ACHN (cell line): ENCODE measurements at regions not wholly inside any gene's neighbourhood (a gene's known extent, or its start where the extent isn't known, plus 50 kb on each side); places are given as distances from the start of the nearest gene placed in this dataset.

Experiments
- DNase-seq: peaks from one replicate; pipeline ENCODE4 v3.0.0-alpha.2; 2015
- in situ Hi-C: cut with HindIII; loops from 2 replicates; pipeline ENCODE4 v1.10.0; 2017; ENCODE audit warnings: low sequenced_read_pairs, low pct_ligation_motif_present, low pct_unique_long_range_greater_than_20kb

DNA sequence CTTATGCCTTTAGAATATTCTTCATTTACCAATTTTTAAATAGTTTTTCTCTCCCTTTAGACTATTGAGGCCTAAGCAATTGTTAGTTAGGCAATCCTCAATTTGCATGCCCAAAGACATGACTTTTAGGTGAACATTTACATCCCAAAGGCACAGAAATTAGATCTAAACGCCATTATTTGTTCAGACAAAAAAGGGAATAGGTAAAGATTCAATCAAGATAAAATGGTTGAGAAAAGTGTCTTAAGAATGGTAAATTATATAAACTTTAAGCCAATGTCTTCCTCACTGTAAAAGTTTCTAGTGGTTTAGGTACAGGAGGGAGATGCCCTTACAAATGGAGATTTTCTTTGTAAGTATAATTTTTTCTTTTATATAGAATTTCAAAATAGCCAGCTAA is 50.2 kb upstream of the MME start:
- DNase-seq, result no peak
- in situ Hi-C loops, result no loop called here

GRCh38 chr3:155026999-155027591 is 53.0 kb upstream of the MME start:
- in situ Hi-C loops, result no loop called here
- no peak for DNase-seq

GRCh38 chr3:155024006-155024638 is 56.0 kb upstream of the MME start:
- DNase-seq, result no peak
- in situ Hi-C loops, result no loop called here

DNA sequence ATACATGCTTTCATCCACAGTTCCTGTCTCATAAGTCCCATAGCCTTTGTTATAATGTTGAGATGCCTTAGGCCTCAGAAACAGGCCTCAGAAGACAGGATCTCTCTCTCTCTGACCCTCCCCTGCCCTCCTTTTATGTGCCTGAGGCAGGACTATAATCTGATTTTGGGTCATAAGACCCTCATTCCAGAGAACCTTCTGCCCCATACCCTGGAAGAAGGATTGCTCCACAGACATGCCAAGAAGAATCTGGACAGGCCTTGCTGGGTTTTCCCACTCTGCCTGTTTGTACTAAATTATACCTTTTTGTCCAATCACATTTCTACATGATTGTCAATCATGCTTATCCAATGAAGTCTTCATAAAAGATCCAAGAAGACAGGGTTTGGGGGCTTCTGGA is 57.2 kb upstream of the MME start:
- no peak for DNase-seq
- in situ Hi-C loops, result no loop called here

DNA sequence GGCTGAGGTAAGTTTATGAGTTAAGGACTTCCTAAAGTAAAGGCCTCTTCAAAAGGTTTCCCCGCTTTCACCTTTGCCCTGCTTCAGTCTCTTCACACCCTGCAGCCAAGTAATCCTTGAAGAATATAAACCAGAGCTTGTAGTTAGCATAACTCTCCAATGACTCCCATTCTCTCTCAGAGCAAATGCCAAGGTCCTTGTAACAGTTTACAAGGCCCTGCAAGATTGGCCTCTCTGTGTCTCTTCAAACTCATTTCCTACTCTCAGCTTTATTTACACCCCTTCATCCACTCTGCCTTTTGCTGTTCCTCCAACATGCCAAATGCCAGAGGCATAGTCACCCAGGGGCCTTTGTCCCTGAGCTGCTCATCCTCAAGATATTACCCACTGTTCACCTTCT is 60.5 kb upstream of the MME start:
- in situ Hi-C loops, result no loop called here
- no peak for DNase-seq

DNA sequence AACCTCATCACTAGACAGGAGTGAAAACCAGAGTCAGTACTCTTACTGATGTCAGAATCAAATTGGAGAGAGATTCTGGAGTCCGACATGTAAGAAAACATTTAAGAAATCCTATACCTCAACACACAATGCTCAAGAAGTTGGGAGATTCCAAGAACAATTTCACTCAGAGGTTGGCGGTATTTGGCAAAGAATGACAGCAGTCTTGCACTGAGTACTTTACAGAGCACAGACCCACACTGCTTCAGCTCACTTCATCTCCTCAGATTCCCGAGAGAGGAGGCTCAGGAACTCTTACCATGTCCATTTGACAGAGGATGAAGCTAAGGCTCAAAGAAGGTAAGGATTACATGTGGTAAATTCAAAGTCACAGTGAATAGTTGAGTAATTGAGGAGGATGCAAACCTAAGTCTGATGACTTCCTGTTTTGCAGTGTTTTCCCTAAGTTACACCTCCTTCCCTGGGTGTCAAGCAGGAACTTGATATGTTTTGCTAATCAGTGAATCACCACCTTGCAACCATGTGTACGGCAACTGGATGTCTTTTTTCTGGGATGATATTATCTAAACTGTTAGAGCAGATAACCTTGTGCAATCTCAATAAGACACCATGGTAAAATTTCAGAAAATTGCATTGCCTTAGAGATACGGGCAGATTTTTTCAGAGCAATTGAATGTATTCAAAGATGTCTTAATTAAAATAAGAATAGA is 61.3 kb upstream of the MME start:
- DNase-seq, result no peak
- in situ Hi-C loops, result no loop called here

GRCh38 chr3:155015776-155016436 is 64.2 kb upstream of the MME start:
- no peak for DNase-seq
- in situ Hi-C loops, result no loop called here

- in situ Hi-C loops, result no loop called here
- DNase-seq, result no peak
Measured at GRCh38 chr3:155014953-155015352, 65.2 kb upstream of the MME start.

DNA sequence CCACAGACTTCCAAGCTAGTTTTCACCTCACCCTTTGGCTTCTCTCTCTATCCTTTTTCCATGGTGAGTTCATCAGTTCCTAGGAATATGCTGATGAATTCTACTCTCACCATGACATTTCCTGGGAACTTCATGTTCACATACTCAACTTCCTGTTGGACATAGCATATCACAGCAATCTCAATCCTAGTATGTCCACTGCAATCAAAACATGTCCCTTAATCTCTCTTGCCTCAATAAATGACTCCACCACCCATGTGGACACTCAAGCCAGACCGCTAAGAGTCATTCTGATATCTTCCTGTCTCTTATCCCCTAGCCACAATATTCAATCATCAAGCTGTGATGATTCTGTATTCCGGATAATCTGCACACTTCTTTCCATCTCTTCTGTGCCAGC is 66.7 kb upstream of the MME start:
- DNase-seq, result no peak
- in situ Hi-C loops, result no loop called here

GRCh38 chr3:155012584-155012983 is 67.5 kb upstream of the MME start:
- DNase-seq, result no peak

DNA sequence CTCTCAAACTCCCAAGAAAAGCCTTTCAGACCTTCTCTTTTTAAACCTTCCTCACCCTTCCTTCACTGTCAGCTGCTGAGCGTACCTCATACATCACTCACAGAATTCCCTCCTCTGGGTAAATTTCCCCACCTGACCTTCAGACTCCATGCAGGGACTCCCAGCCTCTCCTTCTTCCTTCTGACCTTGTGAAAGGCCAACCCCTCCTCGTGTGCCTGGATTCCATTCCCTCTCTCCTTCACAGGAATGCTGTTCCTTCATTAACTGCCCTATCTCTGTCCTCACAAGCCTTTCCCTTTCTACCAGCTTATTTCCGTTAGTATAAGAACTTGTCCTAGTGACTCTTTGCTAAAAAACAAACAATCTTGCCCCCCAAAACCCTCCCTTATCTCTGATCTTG is 69.7 kb upstream of the MME start:
- in situ Hi-C loops, result no loop called here
- DNase-seq, result no peak

More at GRCh38 chr3:155012584-155012983, 67.5 kb upstream of the MME start:
- in situ Hi-C loops, result no loop called here

- in situ Hi-C loops, result no loop called here
- DNase-seq, result no peak
Measured at GRCh38 chr3:155009217-155009616, 70.9 kb upstream of the MME start.

DNA sequence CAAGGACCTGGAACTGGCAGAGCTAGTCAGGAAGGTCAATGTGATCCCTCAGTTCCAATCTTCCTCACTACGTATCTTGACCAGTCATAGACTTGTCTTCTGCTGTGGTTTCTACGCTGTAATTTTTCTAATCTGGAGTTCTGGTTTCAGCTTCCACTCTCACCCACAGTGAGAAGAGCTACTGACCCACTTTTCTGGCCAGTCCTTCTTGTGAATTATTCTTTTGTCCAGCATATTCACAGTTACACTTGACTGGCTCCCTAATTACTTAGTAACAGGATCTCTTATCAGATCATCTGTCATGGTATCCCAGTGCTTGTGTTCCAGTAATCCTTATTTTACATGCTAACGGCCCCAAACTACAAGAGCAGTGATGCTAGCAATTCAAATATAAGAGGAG is 72.4 kb upstream of the MME start:
- in situ Hi-C loops, result no loop called here
- no peak for DNase-seq

DNA sequence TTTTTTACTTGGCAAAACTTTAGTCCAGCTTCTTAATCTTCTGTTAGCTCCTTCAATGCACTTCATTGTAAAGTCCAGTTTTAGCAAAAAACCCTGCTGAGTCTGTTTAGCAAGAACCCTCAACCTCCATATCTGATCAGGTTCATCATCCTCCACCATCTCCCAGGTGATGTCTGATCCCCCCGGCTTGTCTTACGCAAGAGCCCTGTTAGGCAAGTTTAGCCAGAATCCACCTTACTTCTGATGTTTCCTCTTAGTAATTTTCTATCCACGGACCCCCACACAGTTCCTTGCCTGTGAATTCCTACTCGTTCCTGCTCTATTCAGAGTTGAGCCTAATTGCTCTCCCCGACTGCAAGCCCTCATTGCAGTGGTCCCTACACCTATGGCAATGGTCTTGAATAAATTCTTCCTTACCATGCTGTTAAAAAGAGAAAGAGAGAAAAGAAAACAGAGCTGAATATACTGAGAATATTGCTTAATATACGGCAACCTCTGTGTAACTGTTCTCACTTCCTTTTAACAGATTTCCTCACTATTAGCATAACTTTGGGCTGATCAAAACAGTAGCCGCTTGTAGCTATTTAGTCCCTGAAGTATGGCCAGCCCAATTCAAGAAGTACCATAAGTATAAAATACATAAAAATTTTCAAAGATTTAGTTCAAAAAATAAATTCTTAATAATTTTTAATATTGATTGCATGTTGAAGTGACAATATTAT is 78.7 kb upstream of the MME start:
- no peak for DNase-seq
- in situ Hi-C loops, result no loop called here

DNA sequence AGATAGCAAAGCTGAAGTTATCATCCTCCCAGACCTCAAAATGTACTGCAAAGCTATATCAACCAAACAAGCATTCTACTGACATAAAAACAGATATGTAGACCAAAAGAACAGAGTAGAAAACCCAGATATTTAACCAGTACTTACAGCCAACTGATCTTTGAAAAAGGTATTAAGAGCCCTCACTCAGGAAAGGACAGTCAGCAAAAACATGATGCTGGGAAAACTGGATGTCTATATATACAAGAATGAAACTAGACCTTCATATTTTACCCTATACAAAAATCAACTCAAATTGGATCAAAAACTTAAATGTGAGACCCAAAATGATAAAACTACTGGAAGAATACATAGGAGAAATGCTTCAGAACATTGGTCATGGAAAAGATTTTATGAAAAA is 87.5 kb upstream of the MME start:
- in situ Hi-C loops, result no loop called here
- no peak for DNase-seq

DNA sequence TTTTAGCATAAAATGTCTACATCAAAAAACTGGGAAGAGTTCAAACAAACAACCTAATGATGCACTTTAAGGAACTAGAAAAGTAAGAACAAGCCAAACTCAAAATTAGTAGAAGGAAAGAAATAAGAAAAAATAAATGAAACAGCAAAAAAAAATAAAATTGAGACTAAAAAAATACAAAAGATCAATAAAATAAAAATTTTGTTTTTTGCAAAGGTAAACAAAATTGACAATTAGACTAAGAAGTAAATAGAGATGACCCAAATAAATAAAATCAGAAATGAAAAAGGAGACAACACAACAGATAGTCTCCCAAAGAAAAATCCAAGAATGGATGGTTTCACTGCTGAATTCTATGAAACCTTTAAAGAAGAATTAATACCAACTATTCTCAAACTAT is 89.6 kb upstream of the MME start:
- in situ Hi-C loops, result no loop called here
- DNase-seq, result no peak

DNA sequence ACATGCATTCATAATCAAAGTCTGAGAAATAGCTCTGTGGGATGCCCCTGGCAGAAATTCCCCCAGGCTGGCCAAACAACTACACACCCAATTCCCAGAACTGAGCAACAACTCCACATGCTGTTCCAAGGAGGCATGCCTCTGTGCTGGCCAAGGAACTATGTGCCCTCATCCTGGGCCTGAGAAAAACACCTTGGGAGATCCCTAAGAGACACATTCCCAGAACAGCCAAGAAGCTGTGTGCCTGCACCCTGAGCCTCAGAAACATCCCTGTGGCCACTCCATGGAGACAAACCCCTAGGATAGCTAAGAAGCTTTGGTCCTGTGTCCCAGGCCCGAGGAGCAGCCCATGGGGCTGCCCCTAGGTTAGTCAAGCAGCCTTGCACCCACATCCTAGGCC is 92.3 kb upstream of the MME start:
- DNase-seq, result no peak
- in situ Hi-C loops, result no loop called here

DNA sequence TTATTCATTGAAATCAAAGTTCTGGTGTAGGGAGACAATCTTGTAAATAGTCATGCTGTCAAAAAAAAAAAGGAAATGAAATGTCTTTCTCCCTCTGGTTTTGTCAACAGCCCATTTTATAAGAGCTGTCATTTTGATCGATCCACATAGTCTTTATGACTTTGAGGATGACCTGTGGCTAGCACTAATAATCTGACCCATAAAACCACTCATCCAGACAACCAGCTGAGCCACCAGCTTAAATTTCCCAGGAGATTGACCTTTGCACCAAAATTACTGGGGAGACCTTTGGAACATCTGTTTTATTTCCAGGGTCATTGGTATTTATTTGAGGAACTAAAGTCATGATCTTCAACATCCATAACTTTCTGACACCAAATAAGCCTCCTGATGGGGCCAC is 98.5 kb upstream of the MME start:
- no peak for DNase-seq
- in situ Hi-C loops, result no loop called here

DNA sequence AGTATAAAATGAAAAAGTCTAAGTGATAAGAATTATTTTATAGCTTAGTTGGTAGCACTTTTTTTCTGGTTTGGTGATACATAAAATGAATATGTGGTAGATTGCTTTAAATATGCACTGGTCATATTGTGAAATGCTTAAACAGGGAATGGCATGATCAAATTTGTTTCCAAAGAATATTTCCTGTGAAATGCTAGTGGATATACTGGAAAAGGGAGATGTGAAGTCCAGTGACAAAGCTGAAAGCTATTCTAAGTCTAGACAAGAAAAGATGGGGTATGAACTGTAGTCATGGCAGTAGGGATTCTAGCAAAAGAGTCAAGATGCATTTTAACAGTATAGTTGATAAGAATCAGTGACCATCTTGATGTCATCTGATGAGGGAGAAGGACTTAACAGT is 98.9 kb upstream of the MME start:
- in situ Hi-C loops, result no loop called here
- DNase-seq, result no peak
